Tibial nerve (tissue), 4 donors: ENCODE measurements at regions not wholly inside any gene's neighbourhood (a gene's known extent, or its start where the extent isn't known, plus 50 kb on each side); places are given as distances from the start of the nearest gene placed in this dataset.

ENCODE experiments used
- CTCF ChIP-seq, 5 experiments: fragments of 200-600 bp in 3 of 5; fragments of 450-650 bp in 2 of 5; sonication (generic) in 3 of 5; IDR thresholded peaks; one replicate each; pipeline ENCODE4 v1.5.1; 2016 to 2019; ENCODE audit warnings: antibody characterized with exemption in 5 of 5, mild to moderate bottlenecking in 3 of 5, moderate library complexity in 2 of 5
- EP300 ChIP-seq, 2 donors: sonication (generic); formaldehyde crosslinking; IDR thresholded peaks; one replicate each; pipeline ENCODE4 v1.6.1; 2017; ENCODE audit warnings: antibody characterized with exemption in 2 of 2, mild to moderate bottlenecking in 1 of 2
- POLR2A ChIP-seq, 2 donors: fragments of 450-650 bp; IDR thresholded peaks; one replicate each; pipeline ENCODE4 v1.6.1; 2017; ENCODE audit warnings: antibody characterized with exemption in 2 of 2, mild to moderate bottlenecking in 2 of 2, moderate library complexity in 2 of 2

GRCh38 chr3:194265996-194266964 lies 84.8 kb downstream of the CPN2 start:
- TF ChIP-seq CTCF (IDR thresholded peaks at IDR 0.05) (no peak), EP300 (IDR thresholded peaks at IDR 0.05) (no peak), POLR2A (IDR thresholded peaks at IDR 0.05) (no peak)
